SK-N-SH (cell line): ENCODE measurements at regions not wholly inside any gene's neighbourhood (a gene's known extent, or its start where the extent isn't known, plus 50 kb on each side); places are given as distances from the start of the nearest gene placed in this dataset.
"Not testable (repeated sequence)": the region's sequence is repeated elsewhere in the genome, so short reads cannot be mapped to it uniquely, and the experiment has no call there.

ENCODE experiments used
- CTCF ChIA-PET: fragments of 300-600, 350-600 bp; formaldehyde crosslinking; extraction: SDS; loops from one replicate; lab custom pipeline; 2021; lab: Yijun Ruan, JAX
- POLR2A ChIA-PET: fragments of 350-600 bp; sonication (Branson Sonifier 250); formaldehyde crosslinking; extraction: SDS; loops from one replicate; lab custom pipeline; 2020; ENCODE audit warnings: antibody characterized with exemption, inconsistent platforms; lab: Yijun Ruan, JAX
- DNase-seq: peaks from one replicate; pipeline ENCODE4 v3.0.0; 2012
- H2AFZ ChIP-seq: fragments of 200-600 bp; sonication (generic); 2 replicates; pipeline ENCODE4 v1.8.1; 2016; ENCODE audit warnings: antibody characterized with exemption, mild to moderate bottlenecking, low read depth
- H3F3A ChIP-seq: fragments of 200-600 bp; sonication (generic); replicated peaks from 2 replicates; pipeline ENCODE3; 2016; ENCODE audit warnings: antibody characterized with exemption, mild to moderate bottlenecking; ENCODE audit not compliant: insufficient read depth
- H3K27ac ChIP-seq, 2 experiments: fragments of 200-500 bp in 1 of 2; fragments of 200-600 bp in 1 of 2; sonication (Bioruptor generic) in 1 of 2; sonication (generic), shearing (Covaris generic) in 1 of 2; 2 replicates each; pipeline versions ENCODE4 v1.5.1 to v1.6.1; 2014 to 2016; ENCODE audit warnings: low read depth in 2 of 2, inconsistent platforms in 1 of 2, low read length in 1 of 2, mild to moderate bottlenecking in 1 of 2, mixed read lengths in 1 of 2
- H3K27me3 ChIP-seq: fragments of 200-600 bp; sonication (generic), shearing (Covaris generic); 2 replicates; pipeline ENCODE4 v1.6.1; 2016; ENCODE audit warnings: mixed run types; ENCODE audit not compliant: insufficient read depth
- H3K36me3 ChIP-seq, 2 experiments: fragments of 200-500 bp in 1 of 2; fragments of 200-600 bp in 1 of 2; sonication (Bioruptor generic) in 1 of 2; sonication (generic) in 1 of 2; replicated peaks in 1 of 2; 2 replicates each; pipeline versions ENCODE3 to v1.5.1; 2014 to 2016; ENCODE audit warnings: low read length in 1 of 2, mild to moderate bottlenecking in 1 of 2; ENCODE audit not compliant: insufficient read depth in 2 of 2, control insufficient read depth in 1 of 2
- H3K4me1 ChIP-seq, 2 experiments: fragments of 200-500 bp in 1 of 2; fragments of 200-600 bp in 1 of 2; sonication (Bioruptor generic) in 1 of 2; sonication (generic), shearing (Covaris generic) in 1 of 2; 2 replicates each; pipeline versions ENCODE4 v1.5.1 to v1.6.1; 2014 to 2016; ENCODE audit warnings: low read depth in 1 of 2, low read length in 1 of 2, mixed run types in 1 of 2; ENCODE audit not compliant: insufficient read depth in 2 of 2, control insufficient read depth in 1 of 2
- H3K4me2 ChIP-seq: fragments of 200-600 bp; sonication (generic), shearing (Covaris generic); 2 replicates; pipeline ENCODE4 v1.6.1; 2017; ENCODE audit warnings: mixed run types
- H3K4me3 ChIP-seq, 2 experiments: fragments of 200-500 bp in 1 of 2; fragments of 200-600 bp in 1 of 2; sonication (Bioruptor generic) in 1 of 2; sonication (generic), shearing (Covaris generic) in 1 of 2; 2 replicates each; pipeline versions ENCODE4 v1.5.1 to v1.8.1; 2014 to 2016; ENCODE audit warnings: low read depth in 2 of 2, inconsistent platforms in 1 of 2, low read length in 1 of 2, mild to moderate bottlenecking in 1 of 2, mixed read lengths in 1 of 2, moderate library complexity in 1 of 2
- H3K79me2 ChIP-seq: fragments of 200-600 bp; sonication (generic); 2 replicates; pipeline ENCODE4 v1.8.1; 2017; ENCODE audit warnings: mild to moderate bottlenecking; ENCODE audit not compliant: insufficient read depth
- H3K9ac ChIP-seq: fragments of 200-600 bp; sonication (generic); 2 replicates; pipeline ENCODE4 v1.6.1; 2017; ENCODE audit warnings: mixed run types
- H3K9me2 ChIP-seq: fragments of 200-600 bp; sonication (generic); 2 replicates; pipeline ENCODE4 v1.6.1; 2017; ENCODE audit warnings: mixed run types
- H3K9me3 ChIP-seq: fragments of 200-600 bp; sonication (generic); 2 replicates; pipeline ENCODE4 v1.6.1; 2017; ENCODE audit warnings: mixed run types, mild to moderate bottlenecking, moderate library complexity
- H4K20me1 ChIP-seq: fragments of 200-600 bp; sonication (generic); 2 replicates; pipeline ENCODE4 v1.6.1; 2017; ENCODE audit warnings: mild to moderate bottlenecking, mixed run types; ENCODE audit not compliant: insufficient read depth
- WGBS: methylation state at CpG from one replicate; pipeline ENCODE4 v1.1.6; 2017; ENCODE audit warnings: low lambda C conversion rate; 5-methylcytosine and 5-hydroxymethylcytosine counted together

GRCh38 chr21:9745457-9746108 is 775.8 kb upstream of the TPTE start:
- CTCF ChIA-PET, H3F3A ChIP-seq, H3K4me1 ChIP-seq, DNase-seq, H4K20me1 ChIP-seq, H3K4me3 ChIP-seq, H3K9ac ChIP-seq, H3K27ac ChIP-seq, H2AFZ ChIP-seq, H3K79me2 ChIP-seq, POLR2A ChIA-PET, H3K4me2 ChIP-seq, H3K36me3 ChIP-seq, H3K9me3 ChIP-seq, H3K9me2 ChIP-seq: not testable (repeated sequence)
- H3K27me3 ChIP-seq = peaks cover 20% of the 10 kb centered on the region
- WGBS = under 1% methylated on average over 9 of the region's 9 CpGs

- H2AFZ ChIP-seq, H3K4me2 ChIP-seq, H3F3A ChIP-seq, H3K9ac ChIP-seq, H3K27ac ChIP-seq, H3K4me1 ChIP-seq, H3K4me3 ChIP-seq, H3K9me3 ChIP-seq, H4K20me1 ChIP-seq, POLR2A ChIA-PET, H3K9me2 ChIP-seq, H3K36me3 ChIP-seq, CTCF ChIA-PET, DNase-seq, H3K79me2 ChIP-seq: not testable (repeated sequence)
- WGBS = 4% methylated on average over 2 of the region's 2 CpGs
- peaks cover 27% of the 10 kb centered on the region for H3K27me3 ChIP-seq
Measured at GRCh38 chr21:9746311-9746710, 775.1 kb upstream of the TPTE start.

- H3K27ac ChIP-seq, H3K36me3 ChIP-seq, H3K79me2 ChIP-seq, DNase-seq, POLR2A ChIA-PET, H3K9me2 ChIP-seq, H2AFZ ChIP-seq, H3K9me3 ChIP-seq, CTCF ChIA-PET, H3K9ac ChIP-seq, H3K4me1 ChIP-seq, H3K4me3 ChIP-seq, H3K4me2 ChIP-seq, H3F3A ChIP-seq, H4K20me1 ChIP-seq: not testable (repeated sequence)
- peaks cover 29% of the 10 kb centered on the region for H3K27me3 ChIP-seq
- under 1% methylated on average over 8 of the region's 8 CpGs for WGBS
Measured at GRCh38 chr21:9746831-9747606, 774.4 kb upstream of the TPTE start.

GRCh38 chr21:9747870-9748269 is 773.5 kb upstream of the TPTE start:
- POLR2A ChIA-PET, H3K4me1 ChIP-seq, H3K79me2 ChIP-seq, H3K9ac ChIP-seq, H3K9me3 ChIP-seq, H3F3A ChIP-seq, H3K4me3 ChIP-seq, H3K36me3 ChIP-seq, H4K20me1 ChIP-seq, CTCF ChIA-PET, H3K4me2 ChIP-seq, H2AFZ ChIP-seq, H3K9me2 ChIP-seq, H3K27ac ChIP-seq, DNase-seq: not testable (repeated sequence)
- H3K27me3 ChIP-seq = peaks cover 35% of the 10 kb centered on the region
- WGBS = 0% methylated on average over 5 of the region's 5 CpGs

GRCh38 chr21:9748451-9748850 is 772.9 kb upstream of the TPTE start:
- under 1% methylated on average over 4 of the region's 4 CpGs for WGBS
- H3K4me1 ChIP-seq, H4K20me1 ChIP-seq, H3K27ac ChIP-seq, H2AFZ ChIP-seq, H3K9me2 ChIP-seq, POLR2A ChIA-PET, H3K4me3 ChIP-seq, H3K79me2 ChIP-seq, H3K9me3 ChIP-seq, H3K36me3 ChIP-seq, H3F3A ChIP-seq, CTCF ChIA-PET, H3K4me2 ChIP-seq, DNase-seq, H3K9ac ChIP-seq: not testable (repeated sequence)
- H3K27me3 ChIP-seq = peaks cover 37% of the 10 kb centered on the region

- WGBS = 5% methylated on average over 7 of the region's 7 CpGs
- POLR2A ChIA-PET = not testable (repeated sequence)
Measured at GRCh38 chr21:9749741-9750230, 771.6 kb upstream of the TPTE start.

More at GRCh38 chr21:9749741-9750230, 771.6 kb upstream of the TPTE start:
- DNase-seq, H3K9ac ChIP-seq, H2AFZ ChIP-seq, H4K20me1 ChIP-seq, H3K4me3 ChIP-seq, H3K9me3 ChIP-seq, H3K4me1 ChIP-seq, H3K36me3 ChIP-seq, H3K4me2 ChIP-seq, H3K79me2 ChIP-seq, H3F3A ChIP-seq, H3K27ac ChIP-seq, CTCF ChIA-PET, H3K9me2 ChIP-seq: not testable (repeated sequence)
- H3K27me3 ChIP-seq = peaks cover 42% of the 10 kb centered on the region
